MCF 10A (cell line): ENCODE measurements at regions not wholly inside any gene's neighbourhood (a gene's known extent, or its start where the extent isn't known, plus 50 kb on each side); places are given as distances from the start of the nearest gene placed in this dataset.

ENCODE experiments used
- BruUV-seq: library from RNA; stranded (reverse); fragments of 400-500 nt; replicated peaks from 2 replicates; lab custom pipeline; 2021; lab: Mats Ljungman, UMichigan
- CTCF ChIA-PET: fragments of 300-600 bp; sonication (Branson Sonifier 250); formaldehyde crosslinking; extraction: SDS; loops from one replicate; lab custom pipeline; 2021; ENCODE audit warnings: antibody characterized with exemption, inconsistent platforms; lab: Yijun Ruan, JAX
- POLR2A ChIA-PET: fragments of 300-600, 350-650 bp; sonication (Branson Sonifier 250); formaldehyde crosslinking; extraction: SDS; loops from one replicate; lab custom pipeline; 2020; ENCODE audit warnings: antibody characterized with exemption, inconsistent platforms; lab: Yijun Ruan, JAX
- DNase-seq: peaks from one replicate; pipeline ENCODE4 v3.0.0-alpha.2; 2018; ENCODE audit not compliant: unreplicated experiment
- H3K27ac Mint-ChIP-seq: one replicate; pipeline ENCODE4 v1.8.0; 2022; ENCODE audit warnings: mild to moderate bottlenecking, low read depth, mixed read lengths; ENCODE audit not compliant: unreplicated experiment
- H3K27me3 Mint-ChIP-seq: one replicate; pipeline ENCODE4 v1.8.0; 2022; ENCODE audit warnings: mixed read lengths; ENCODE audit not compliant: insufficient read depth, unreplicated experiment
- H3K36me3 Mint-ChIP-seq: one replicate; pipeline ENCODE4 v1.8.0; 2022; ENCODE audit warnings: mild to moderate bottlenecking, moderate library complexity, mixed read lengths; ENCODE audit not compliant: insufficient read depth, unreplicated experiment
- H3K4me1 Mint-ChIP-seq: one replicate; pipeline ENCODE4 v1.8.0; 2022; ENCODE audit warnings: mixed read lengths; ENCODE audit not compliant: insufficient read depth, unreplicated experiment
- H3K4me3 Mint-ChIP-seq: one replicate; pipeline ENCODE4 v1.8.0; 2022; ENCODE audit warnings: mild to moderate bottlenecking, moderate library complexity, mixed read lengths; ENCODE audit not compliant: unreplicated experiment
- H3K9me3 Mint-ChIP-seq: one replicate; pipeline ENCODE4 v1.8.0; 2022; ENCODE audit warnings: mixed read lengths; ENCODE audit not compliant: unreplicated experiment
- CTCF ChIP-seq: fragments of 200-600 bp; IDR thresholded peaks from one replicate; pipeline ENCODE4 v1.8.0; 2022; ENCODE audit warnings: antibody characterized with exemption, mild to moderate bottlenecking; ENCODE audit not compliant: unreplicated experiment
- intact Hi-C: fragments of 100-400 bp; cut with micrococcal nuclease; formaldehyde crosslinking; loops from 2 replicates; pipeline ENCODE4 v1.14.1; 2022

DNA sequence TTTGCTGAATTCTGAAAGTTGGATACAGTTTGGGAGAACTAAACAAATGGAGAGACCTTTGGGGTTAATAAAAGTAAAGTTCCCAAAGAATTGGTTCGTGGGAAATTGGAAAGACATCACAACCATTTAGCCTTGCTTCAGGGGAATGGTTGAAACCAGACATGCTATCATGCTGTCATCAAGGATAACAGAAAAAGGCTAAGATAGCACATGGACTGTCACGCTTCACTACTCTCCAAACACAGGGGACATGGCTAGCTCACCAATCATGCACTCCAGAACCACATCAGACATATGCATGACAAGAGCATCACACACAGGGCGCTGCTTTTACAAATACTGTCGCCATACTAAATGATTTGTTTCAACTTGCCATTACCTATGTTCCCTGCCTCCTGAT lies 671.7 kb upstream of the ROBO1 start:
- TF ChIP-seq CTCF: no peak
- ChIA-PET POLR2A (interaction anchor here (0.6 kb wide), 1 partner anchor 22 kb away, joined by 3 read pairs; no protein-coding TSS in a partner anchor), CTCF (interaction anchor here (0.6 kb wide), 1 partner anchor 19 kb away, joined by 3 read pairs; no protein-coding TSS in a partner anchor)

GRCh38 chr3:80434366-80434765 lies 666.6 kb upstream of the ROBO1 start:
- intact Hi-C loops: no loop called here
- no peak for TF ChIP-seq CTCF
- Mint-ChIP-seq H3K36me3 (no peaks in the 10 kb centered on the region), H3K27me3 (peaks cover 29% of the 10 kb centered on the region), H3K27ac (no peak overlapping the region), H3K9me3 (no peaks in the 10 kb centered on the region), H3K4me3 (no peak overlapping the region), H3K4me1 (no peaks in the 10 kb centered on the region)
- no peak for DNase-seq
- CTCF ChIA-PET: interaction anchor here (0.7 kb wide), 1 partner anchor 463 kb away, joined by 3 read pairs; no protein-coding TSS in a partner anchor
- POLR2A ChIA-PET: interaction anchor here (0.9 kb wide), 1 partner anchor 33 kb away, joined by 3 read pairs; no protein-coding TSS in a partner anchor
- BruUV-seq: no TSS peak

More for the DNA sequence above, 671.7 kb upstream of the ROBO1 start:
- no peak for DNase-seq
- Mint-ChIP-seq H3K4me1 (no peaks in the 10 kb centered on the region), H3K4me3 (no peak overlapping the region), H3K36me3 (no peaks in the 10 kb centered on the region), H3K27ac (no peak overlapping the region), H3K9me3 (no peaks in the 10 kb centered on the region), H3K27me3 (peaks cover 16% of the 10 kb centered on the region)
- intact Hi-C loops: no loop called here
- BruUV-seq: no TSS peak

DNA sequence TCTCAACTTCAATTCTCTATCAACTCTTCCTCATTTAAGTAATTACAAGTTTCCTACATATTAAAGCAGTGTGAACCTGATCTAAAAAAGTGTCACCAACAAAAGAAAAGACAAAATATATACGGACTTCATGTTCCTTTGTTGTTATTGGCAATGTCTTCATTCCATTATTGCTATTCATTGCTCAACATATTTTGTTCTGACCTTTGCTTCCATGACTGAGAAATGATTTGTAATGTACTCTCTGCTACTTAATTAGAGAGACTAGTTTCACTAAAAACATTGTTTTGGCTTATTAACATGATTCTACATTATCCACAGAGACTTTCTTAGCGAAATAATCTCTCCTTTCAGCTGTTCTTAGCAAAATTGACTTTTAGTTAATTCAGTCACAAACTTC lies 657.2 kb upstream of the ROBO1 start:
- no TSS peak for BruUV-seq
- no peak for DNase-seq
- no peaks in the 10 kb centered on the region for H3K9me3 Mint-ChIP-seq
- H3K27ac Mint-ChIP-seq: no peak overlapping the region
- TF ChIP-seq CTCF: no peak
- H3K4me3 Mint-ChIP-seq: no peak overlapping the region
- no peaks in the 10 kb centered on the region for H3K36me3 Mint-ChIP-seq
- no peaks in the 10 kb centered on the region for H3K4me1 Mint-ChIP-seq
- H3K27me3 Mint-ChIP-seq: peaks cover 29% of the 10 kb centered on the region
- intact Hi-C loops: no loop called here
- ChIA-PET CTCF (no interaction called here), POLR2A (no interaction called here)

DNA sequence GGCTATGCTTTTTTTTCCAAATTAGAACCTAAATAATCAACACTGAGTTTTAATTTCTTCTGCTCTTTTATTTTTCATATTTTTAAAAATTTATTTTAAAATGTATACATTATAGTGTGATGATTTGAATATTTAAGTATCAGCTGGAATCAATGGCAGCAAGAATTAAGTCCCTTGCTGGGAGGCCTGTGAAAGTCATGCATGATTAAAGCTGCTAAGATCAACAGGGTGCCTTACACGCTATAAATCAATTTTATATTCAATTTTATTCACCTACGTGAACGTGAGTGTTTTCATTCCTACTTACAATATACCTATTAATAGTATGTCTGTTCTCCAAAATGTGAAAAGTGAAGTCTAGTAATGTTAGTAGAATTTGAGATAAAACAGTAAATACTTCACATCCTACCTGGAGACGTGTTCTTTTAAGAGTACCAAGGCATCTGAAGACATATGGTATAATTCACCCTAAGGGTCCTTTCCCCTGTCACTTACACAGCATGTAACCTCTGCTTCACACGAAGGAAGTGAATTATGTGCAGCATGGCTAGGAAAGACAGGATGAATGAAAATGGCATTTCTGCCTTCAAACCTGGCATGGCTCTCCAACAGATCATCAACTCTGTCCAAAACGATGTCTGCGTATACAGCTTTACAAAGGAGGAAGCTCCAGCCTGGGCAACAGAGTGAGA lies 640.4 kb upstream of the ROBO1 start:
- intact Hi-C loops: no loop called here
- no peak for TF ChIP-seq CTCF
- no TSS peak for BruUV-seq
- ChIA-PET POLR2A (no interaction called here), CTCF (interaction anchor here (0.6 to 0.7 kb wide), 2 partner anchors 19 to 838 kb away, joined by 3 to 5 read pairs; no protein-coding TSS in a partner anchor)
- peaks cover 14% of the 10 kb centered on the region for H3K9me3 Mint-ChIP-seq
- no peak overlapping the region for H3K4me3 Mint-ChIP-seq
- no peaks in the 10 kb centered on the region for H3K4me1 Mint-ChIP-seq
- H3K27ac Mint-ChIP-seq: no peak overlapping the region
- no peaks in the 10 kb centered on the region for H3K36me3 Mint-ChIP-seq
- peaks cover 30% of the 10 kb centered on the region for H3K27me3 Mint-ChIP-seq
- DNase-seq: no peak
